ENCODE measurements at regions not wholly inside any gene's neighbourhood (a gene's known extent, or its start where the extent isn't known, plus 50 kb on each side); places are given as distances from the start of the nearest gene placed in this dataset.

GRCh38 chr12:15035185-15035584 is 62.3 kb downstream of the PDE6H start:
- intact Hi-C loops (cut with micrococcal nuclease): no loop called here
- CTCF ChIA-PET: no interaction called here
- Histone ChIP-seq H4K20me1 (ENCODE audit: control insufficient read depth, insufficient read depth, low read length, poor library complexity, severe bottlenecking) (no peaks in the 10 kb centered on the region), H3K4me3 (ENCODE audit: control extremely low read depth in 1 of 5, extremely low read depth in 1 of 5, insufficient read depth in 1 of 5, low read depth in 2 of 5, low read length in 4 of 5) (no peak overlapping the region), H3K9me3 (ENCODE audit: control extremely low read depth in 1 of 3, control insufficient read depth in 2 of 3, insufficient read depth in 1 of 3, low read length in 2 of 3) (no peaks in the 10 kb centered on the region), H3K36me3 (replicated peaks in 1 of 2; ENCODE audit: control extremely low read depth in 1 of 2, control insufficient read depth in 1 of 2, extremely low read depth in 1 of 2, insufficient read depth in 2 of 2, low read length in 1 of 2) (no peaks in the 10 kb centered on the region), H3K27me3 (replicated peaks in 1 of 4; ENCODE audit: control extremely low read depth in 1 of 4, control insufficient read depth in 3 of 4, insufficient read depth in 4 of 4, low read length in 3 of 4) (peaks cover 0 to 4% (median 3%) of the 10 kb centered on the region in 4 experiments), H3K4me2 (replicated peaks; ENCODE audit: low read depth, low read length, poor library complexity, severe bottlenecking) (no peak overlapping the region), H3K27ac (ENCODE audit: low read length in 2 of 2) (no peak overlapping the region), H3K4me1 (ENCODE audit: control insufficient read depth in 2 of 2, insufficient read depth in 2 of 2, low read length in 2 of 2) (no peaks in the 10 kb centered on the region), H3K9ac (ENCODE audit: low read length) (no peak overlapping the region), H3K79me2 (ENCODE audit: control insufficient read depth, insufficient read depth, low read length) (no peaks in the 10 kb centered on the region), H2AFZ (ENCODE audit: insufficient read depth, low read depth, low read length, poor library complexity, severe bottlenecking) (no peak overlapping the region)
- 100% methylated on average over 1 of the region's 3 CpGs for WGBS (ENCODE audit: insufficient coverage)
- no peak overlapping the region for H3K4me3 Mint-ChIP-seq
- TF ChIP-seq EZH2 (IDR thresholded peaks at IDR 0.05; ENCODE audit: borderline replicate concordance, insufficient read depth, low read depth, low read length, poor library complexity, severe bottlenecking): no peak
- POLR2A ChIA-PET: no interaction called here
- ATAC-seq (ENCODE audit: low read depth): no peak
- no peak for DNase-seq
- no peaks in the 10 kb centered on the region for H3K4me1 Mint-ChIP-seq
- peaks cover 36% of the 10 kb centered on the region for H3K27me3 Mint-ChIP-seq
- no peak overlapping the region for H3K27ac Mint-ChIP-seq
- H3K9me3 Mint-ChIP-seq (ENCODE audit: insufficient read depth): peaks cover 4% of the 10 kb centered on the region

- Histone ChIP-seq H4K20me1 (ENCODE audit: control insufficient read depth, insufficient read depth, low read length, poor library complexity, severe bottlenecking) (no peaks in the 10 kb centered on the region), H3K9me3 (ENCODE audit: control extremely low read depth in 1 of 3, control insufficient read depth in 2 of 3, insufficient read depth in 1 of 3, low read length in 2 of 3) (no peaks in the 10 kb centered on the region), H3K4me1 (ENCODE audit: control insufficient read depth in 2 of 2, insufficient read depth in 2 of 2, low read length in 2 of 2) (no peaks in the 10 kb centered on the region), H3K79me2 (ENCODE audit: control insufficient read depth, insufficient read depth, low read length) (no peaks in the 10 kb centered on the region), H3K4me2 (replicated peaks; ENCODE audit: low read depth, low read length, poor library complexity, severe bottlenecking) (no peak overlapping the region), H3K36me3 (replicated peaks in 1 of 2; ENCODE audit: control extremely low read depth in 1 of 2, control insufficient read depth in 1 of 2, extremely low read depth in 1 of 2, insufficient read depth in 2 of 2, low read length in 1 of 2) (no peaks in the 10 kb centered on the region), H3K9ac (ENCODE audit: low read length) (no peak overlapping the region), H3K4me3 (ENCODE audit: control extremely low read depth in 1 of 5, extremely low read depth in 1 of 5, insufficient read depth in 1 of 5, low read depth in 2 of 5, low read length in 4 of 5) (no peak overlapping the region), H2AFZ (ENCODE audit: insufficient read depth, low read depth, low read length, poor library complexity, severe bottlenecking) (no peak overlapping the region), H3K27ac (ENCODE audit: low read length in 2 of 2) (no peak overlapping the region), H3K27me3 (replicated peaks in 1 of 4; ENCODE audit: control extremely low read depth in 1 of 4, control insufficient read depth in 3 of 4, insufficient read depth in 4 of 4, low read length in 3 of 4) (peaks cover 0 to 4% (median 3%) of the 10 kb centered on the region in 4 experiments)
- WGBS (ENCODE audit: insufficient coverage): 89% methylated on average over 8 of the region's 12 CpGs
- intact Hi-C loops (cut with micrococcal nuclease): no loop called here
- Mint-ChIP-seq H3K4me1 (no peaks in the 10 kb centered on the region), H3K4me3 (no peak overlapping the region), H3K9me3 (ENCODE audit: insufficient read depth) (no peaks in the 10 kb centered on the region), H3K27me3 (peaks cover 40% of the 10 kb centered on the region), H3K27ac (no peak overlapping the region)
- DNase-seq (no peak), ATAC-seq (ENCODE audit: low read depth) (no peak)
- ChIA-PET CTCF (no interaction called here), POLR2A (no interaction called here)
- no peak for TF ChIP-seq EZH2 (IDR thresholded peaks at IDR 0.05; ENCODE audit: borderline replicate concordance, insufficient read depth, low read depth, low read length, poor library complexity, severe bottlenecking)
- TF ChIP-seq CTCF (IDR thresholded peaks at IDR 0.05): no peak
Measured at GRCh38 chr12:15037091-15037687, 64.3 kb downstream of the PDE6H start.
